HG03520 (cell line): ENCODE measurements at regions not wholly inside any gene's neighbourhood (a gene's known extent, or its start where the extent isn't known, plus 50 kb on each side); places are given as distances from the start of the nearest gene placed in this dataset.
"Not testable (repeated sequence)": the region's sequence is repeated elsewhere in the genome, so short reads cannot be mapped to it uniquely, and the experiment has no call there.

Experiments used
- ATAC-seq: cut with Tn5 transposase; IDR thresholded peaks from one replicate; pipeline ENCODE4 v1.9.1; 2021; ENCODE audit warnings: mild to moderate bottlenecking, moderate library complexity; ENCODE audit not compliant: unreplicated experiment

GRCh38 chr10:128571745-128572144 is 445.5 kb upstream of the MKI67 start:
- no peak for ATAC-seq

GRCh38 chr10:128572696-128573095 is 446.5 kb upstream of the MKI67 start:
- ATAC-seq, result no peak

GRCh38 chr10:128573281-128573845 is 447.1 kb upstream of the MKI67 start:
- no peak for ATAC-seq

GRCh38 chr10:128573986-128574385 is 447.8 kb upstream of the MKI67 start:
- no peak for ATAC-seq

- no peak for ATAC-seq
Measured at GRCh38 chr10:128574581-128575210, 448.5 kb upstream of the MKI67 start.

- no peak for ATAC-seq
Measured at GRCh38 chr10:128575761-128576160, 449.5 kb upstream of the MKI67 start.

- no peak for ATAC-seq
Measured at GRCh38 chr10:128576336-128576735, 450.1 kb upstream of the MKI67 start.

- no peak for ATAC-seq
Measured at GRCh38 chr10:128576943-128577670, 450.9 kb upstream of the MKI67 start.

GRCh38 chr10:128577958-128578750 is 451.9 kb upstream of the MKI67 start:
- ATAC-seq, result no peak

GRCh38 chr10:128578766-128579165 is 452.5 kb upstream of the MKI67 start:
- no peak for ATAC-seq

- no peak for ATAC-seq
Measured at GRCh38 chr10:128579280-128579865, 453.1 kb upstream of the MKI67 start.

- ATAC-seq, result no peak
Measured at GRCh38 chr10:128579901-128580300, 453.7 kb upstream of the MKI67 start.

- not testable (repeated sequence) for ATAC-seq
Measured at GRCh38 chr10:128583125-128583524, 456.9 kb upstream of the MKI67 start.

GRCh38 chr10:128586599-128586998 is 460.4 kb upstream of the MKI67 start:
- ATAC-seq, result not testable (repeated sequence)

GRCh38 chr10:128587689-128588088 is 461.5 kb upstream of the MKI67 start:
- no peak for ATAC-seq

GRCh38 chr10:128588402-128588801 is 462.2 kb upstream of the MKI67 start:
- ATAC-seq, result no peak

- ATAC-seq, result no peak
Measured at GRCh38 chr10:128594688-128595087, 468.5 kb upstream of the MKI67 start.

- ATAC-seq, result no peak
Measured at GRCh38 chr10:128596906-128597305, 470.7 kb upstream of the MKI67 start.

GRCh38 chr10:128599030-128599429 is 472.8 kb upstream of the MKI67 start:
- ATAC-seq, result no peak

- no peak for ATAC-seq
Measured at GRCh38 chr10:128599538-128599937, 473.3 kb upstream of the MKI67 start.

- ATAC-seq, result no peak
Measured at GRCh38 chr10:128602183-128602582, 476.0 kb upstream of the MKI67 start.
